ENCODE measurements at regions not wholly inside any gene's neighbourhood (a gene's known extent, or its start where the extent isn't known, plus 50 kb on each side); places are given as distances from the start of the nearest gene placed in this dataset.

DNA sequence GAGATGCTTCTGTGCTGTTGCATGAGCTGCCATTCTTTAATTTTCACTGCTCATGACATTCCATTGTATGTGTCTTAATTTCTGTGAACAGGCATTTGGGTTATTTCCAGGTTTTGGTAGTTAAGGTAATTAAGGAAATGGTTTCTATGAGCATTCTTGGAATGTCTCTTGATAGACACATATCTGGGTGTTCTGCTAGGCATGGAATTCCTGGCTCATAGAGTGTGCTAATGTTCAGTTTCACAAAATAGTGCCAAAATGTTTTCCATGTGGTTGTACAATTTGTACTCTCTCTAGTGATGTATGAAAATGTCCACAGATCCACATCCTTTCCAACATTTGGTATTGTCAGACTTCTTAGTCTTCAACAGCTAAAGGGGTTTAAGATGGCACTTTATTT, 680.9 kb upstream of the SGCG start:
- TF ChIP-seq EP300 (IDR thresholded peaks at IDR 0.05), result no peak
- TF ChIP-seq, protein P1, sequence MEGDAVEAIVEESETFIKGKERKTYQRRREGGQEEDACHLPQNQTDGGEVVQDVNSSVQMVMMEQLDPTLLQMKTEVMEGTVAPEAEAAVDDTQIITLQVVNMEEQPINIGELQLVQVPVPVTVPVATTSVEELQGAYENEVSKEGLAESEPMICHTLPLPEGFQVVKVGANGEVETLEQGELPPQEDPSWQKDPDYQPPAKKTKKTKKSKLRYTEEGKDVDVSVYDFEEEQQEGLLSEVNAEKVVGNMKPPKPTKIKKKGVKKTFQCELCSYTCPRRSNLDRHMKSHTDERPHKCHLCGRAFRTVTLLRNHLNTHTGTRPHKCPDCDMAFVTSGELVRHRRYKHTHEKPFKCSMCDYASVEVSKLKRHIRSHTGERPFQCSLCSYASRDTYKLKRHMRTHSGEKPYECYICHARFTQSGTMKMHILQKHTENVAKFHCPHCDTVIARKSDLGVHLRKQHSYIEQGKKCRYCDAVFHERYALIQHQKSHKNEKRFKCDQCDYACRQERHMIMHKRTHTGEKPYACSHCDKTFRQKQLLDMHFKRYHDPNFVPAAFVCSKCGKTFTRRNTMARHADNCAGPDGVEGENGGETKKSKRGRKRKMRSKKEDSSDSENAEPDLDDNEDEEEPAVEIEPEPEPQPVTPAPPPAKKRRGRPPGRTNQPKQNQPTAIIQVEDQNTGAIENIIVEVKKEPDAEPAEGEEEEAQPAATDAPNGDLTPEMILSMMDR (IDR thresholded peaks at IDR 0.05), result no peak

Measured in gastroesophageal sphincter (tissue), 3 donors.